ENCODE measurements at regions not wholly inside any gene's neighbourhood (a gene's known extent, or its start where the extent isn't known, plus 50 kb on each side); places are given as distances from the start of the nearest gene placed in this dataset.

DNA sequence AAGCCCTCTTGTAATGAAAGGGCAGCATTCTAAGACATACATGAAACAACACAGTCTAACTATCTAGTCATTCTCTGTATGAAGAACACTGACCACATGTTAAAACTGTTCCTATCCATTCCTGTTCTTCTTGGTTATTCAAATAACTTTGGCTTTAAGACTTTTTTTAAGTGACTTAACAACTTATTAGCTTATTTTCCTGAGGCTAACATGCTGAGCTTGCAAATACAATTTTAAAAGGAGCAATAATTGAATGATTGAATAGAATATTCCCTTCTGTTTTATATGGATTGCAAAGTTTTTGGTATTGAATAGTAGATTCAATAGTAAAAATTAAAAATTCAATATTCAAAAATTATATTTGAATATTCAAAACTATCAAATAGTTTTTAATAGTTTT lies 92.3 kb downstream of the HTR5A start:
- intact Hi-C loops (cut with DNase I), result no loop called here
- H3K27me3 ChIP-seq (ENCODE audit: insufficient read depth in 3 of 3, low read length in 2 of 3), result peaks cover 0 to 7% (median 0%) of the 10 kb centered on the region in 3 donors
- no peaks in the 10 kb centered on the region for H3K36me3 ChIP-seq (ENCODE audit: insufficient read depth in 1 of 2, low read depth in 1 of 2)
- no peak for ATAC-seq
- no peak overlapping the region for H3K27ac ChIP-seq
- H3K4me1 ChIP-seq, result no peaks in the 10 kb centered on the region
- no peaks in the 10 kb centered on the region for H3K9me3 ChIP-seq
- no peak for DNase-seq
- TF ChIP-seq, protein P1, sequence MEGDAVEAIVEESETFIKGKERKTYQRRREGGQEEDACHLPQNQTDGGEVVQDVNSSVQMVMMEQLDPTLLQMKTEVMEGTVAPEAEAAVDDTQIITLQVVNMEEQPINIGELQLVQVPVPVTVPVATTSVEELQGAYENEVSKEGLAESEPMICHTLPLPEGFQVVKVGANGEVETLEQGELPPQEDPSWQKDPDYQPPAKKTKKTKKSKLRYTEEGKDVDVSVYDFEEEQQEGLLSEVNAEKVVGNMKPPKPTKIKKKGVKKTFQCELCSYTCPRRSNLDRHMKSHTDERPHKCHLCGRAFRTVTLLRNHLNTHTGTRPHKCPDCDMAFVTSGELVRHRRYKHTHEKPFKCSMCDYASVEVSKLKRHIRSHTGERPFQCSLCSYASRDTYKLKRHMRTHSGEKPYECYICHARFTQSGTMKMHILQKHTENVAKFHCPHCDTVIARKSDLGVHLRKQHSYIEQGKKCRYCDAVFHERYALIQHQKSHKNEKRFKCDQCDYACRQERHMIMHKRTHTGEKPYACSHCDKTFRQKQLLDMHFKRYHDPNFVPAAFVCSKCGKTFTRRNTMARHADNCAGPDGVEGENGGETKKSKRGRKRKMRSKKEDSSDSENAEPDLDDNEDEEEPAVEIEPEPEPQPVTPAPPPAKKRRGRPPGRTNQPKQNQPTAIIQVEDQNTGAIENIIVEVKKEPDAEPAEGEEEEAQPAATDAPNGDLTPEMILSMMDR (IDR thresholded peaks at IDR 0.05), result no peak
- H3K4me3 ChIP-seq, result no peak overlapping the region

DNA sequence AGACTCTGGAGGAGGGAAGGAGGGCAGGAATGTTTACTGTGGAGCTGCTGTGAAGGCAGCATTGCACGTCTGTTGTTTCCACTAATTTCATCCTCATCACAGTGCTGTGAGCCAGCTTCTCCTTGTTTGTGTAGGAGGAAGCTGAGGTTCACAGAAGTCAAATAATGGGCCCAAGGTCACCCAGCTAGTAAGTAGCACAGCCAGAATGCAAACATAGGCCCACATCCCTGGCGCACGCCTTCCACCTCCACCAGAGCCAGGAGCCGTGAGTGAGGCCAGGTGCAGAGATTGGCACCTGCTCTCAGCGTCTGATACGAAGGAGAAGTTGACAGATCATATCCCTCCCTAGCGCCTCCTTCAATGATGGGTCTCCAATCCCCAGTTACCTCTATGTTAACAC lies 93.6 kb downstream of the HTR5A start:
- H3K4me3 ChIP-seq, result no peak overlapping the region
- 59 to 71% (median 69%) methylated on average over 7 of the region's 7 CpGs for WGBS, 3 donors

DNA sequence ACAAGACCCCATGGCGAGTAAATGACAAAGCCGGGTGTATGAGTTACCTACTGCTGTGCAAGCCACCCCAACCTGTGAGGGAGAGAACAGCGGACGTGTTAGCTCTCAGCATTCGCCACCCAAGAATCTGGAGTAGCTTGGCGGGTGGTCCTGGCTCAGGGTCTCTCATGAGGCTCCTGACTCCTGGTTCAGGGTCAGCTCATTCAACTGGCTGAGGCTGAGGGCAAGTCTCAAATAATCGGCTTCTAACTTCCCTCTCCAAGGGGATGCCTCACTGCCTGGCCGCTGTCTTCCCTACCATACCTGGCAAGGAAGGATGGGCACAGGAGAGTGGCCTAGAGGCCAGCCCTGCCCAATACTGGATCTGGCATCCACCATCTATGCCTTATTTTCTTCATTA lies 94.2 kb downstream of the HTR5A start:
- H3K36me3 ChIP-seq (ENCODE audit: insufficient read depth in 1 of 2, low read depth in 1 of 2), result no peaks in the 10 kb centered on the region
- DNase-seq, result no peak
- intact Hi-C loops (cut with DNase I), result no loop called here
- TF ChIP-seq, protein P1 (IDR thresholded peaks at IDR 0.05), result no peak
- no peak for ATAC-seq
- peaks cover 0 to 7% (median 0%) of the 10 kb centered on the region in 3 donors for H3K27me3 ChIP-seq (ENCODE audit: insufficient read depth in 3 of 3, low read length in 2 of 3)
- H3K4me3 ChIP-seq, result no peak overlapping the region
- WGBS, 3 donors, result 88 to 91% (median 90%) methylated on average over 8 of the region's 8 CpGs
- H3K4me1 ChIP-seq, result no peaks in the 10 kb centered on the region
- H3K27ac ChIP-seq, result no peak overlapping the region
- no peaks in the 10 kb centered on the region for H3K9me3 ChIP-seq

More for the DNA sequence above, 93.6 kb downstream of the HTR5A start:
- ATAC-seq (no peak), DNase-seq (no peak)
- intact Hi-C loops (cut with DNase I), result no loop called here
- Histone ChIP-seq H3K9me3 (no peaks in the 10 kb centered on the region), H3K27ac (no peak overlapping the region), H3K36me3 (ENCODE audit: insufficient read depth in 1 of 2, low read depth in 1 of 2) (no peaks in the 10 kb centered on the region), H3K4me1 (no peaks in the 10 kb centered on the region), H3K27me3 (ENCODE audit: insufficient read depth in 3 of 3, low read length in 2 of 3) (peaks cover 0 to 7% (median 0%) of the 10 kb centered on the region in 3 donors)
- TF ChIP-seq, protein P1 (IDR thresholded peaks at IDR 0.05), result no peak

DNA sequence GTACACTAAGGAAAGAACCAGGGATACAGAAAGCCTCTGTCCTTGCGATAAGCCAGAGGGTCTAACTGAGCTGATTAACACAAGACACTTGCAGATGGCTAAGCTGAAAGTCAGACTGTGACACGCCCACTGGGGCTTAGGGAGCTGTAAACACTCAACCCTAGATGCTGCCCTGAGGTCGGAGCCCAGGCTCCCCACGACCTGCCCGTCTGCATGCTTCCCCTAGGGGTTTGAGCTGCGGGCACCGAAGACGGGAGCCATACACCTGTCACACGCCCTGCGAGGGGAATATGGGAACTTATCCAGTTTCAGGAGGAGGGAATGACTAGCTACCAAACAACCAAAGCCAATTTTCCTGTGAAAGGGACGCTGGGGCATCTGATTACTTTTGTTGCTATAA lies 96.0 kb downstream of the HTR5A start:
- intact Hi-C loops (cut with DNase I), result no loop called here
- no peak for DNase-seq
- TF ChIP-seq, protein P1 (IDR thresholded peaks at IDR 0.05), result no peak
- no peaks in the 10 kb centered on the region for H3K4me1 ChIP-seq
- H3K36me3 ChIP-seq (ENCODE audit: insufficient read depth in 1 of 2, low read depth in 1 of 2), result no peaks in the 10 kb centered on the region
- peak in 2 of 4 donors; percentile 29 to 35 for ATAC-seq
- WGBS, 3 donors, result 32 to 42% (median 39%) methylated on average over 11 of the region's 11 CpGs
- no peaks in the 10 kb centered on the region for H3K9me3 ChIP-seq
- H3K27me3 ChIP-seq (ENCODE audit: insufficient read depth in 3 of 3, low read length in 2 of 3), result peaks cover 0 to 7% (median 0%) of the 10 kb centered on the region in 3 donors
- H3K27ac ChIP-seq, result peak overlapping the region; percentile 62
- no peak overlapping the region for H3K4me3 ChIP-seq

DNA sequence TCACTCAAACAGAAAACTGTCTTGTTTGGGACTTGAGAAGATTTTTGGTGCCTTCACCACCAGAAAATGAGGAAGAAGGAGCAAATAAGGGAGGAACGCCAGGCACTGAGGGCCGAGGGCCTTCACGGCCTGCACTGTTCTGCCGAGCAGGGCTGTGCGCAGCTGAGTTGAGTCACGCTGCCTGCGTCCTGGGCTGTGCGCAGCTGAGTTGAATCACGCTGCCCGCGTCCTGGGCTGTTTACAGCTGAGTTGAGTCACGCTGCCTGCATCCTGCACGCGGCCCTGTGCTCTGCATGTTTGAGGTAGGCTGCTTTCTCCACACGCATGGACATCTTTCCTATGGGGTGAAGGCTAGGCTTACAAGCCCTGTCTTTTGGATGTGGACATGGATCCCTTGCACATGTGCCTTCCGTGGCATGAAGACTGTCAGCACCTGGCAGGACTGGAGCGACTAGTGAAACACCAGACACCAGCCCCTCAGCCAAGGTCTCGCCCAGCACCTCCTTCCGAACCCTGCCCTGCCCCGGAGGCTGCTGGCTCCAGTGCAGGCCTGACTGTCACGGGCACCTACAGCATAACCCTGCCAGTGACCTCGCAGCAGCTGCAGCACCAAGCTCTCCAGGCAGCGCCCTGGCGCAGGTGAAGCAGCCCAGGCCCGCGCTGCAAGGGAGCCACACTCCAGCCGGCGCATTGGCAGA lies 96.7 kb downstream of the HTR5A start:
- 40 to 82% (median 68%) methylated on average over 28 of the region's 28 CpGs for WGBS, 3 donors
- intact Hi-C loops (cut with DNase I), result no loop called here
- ATAC-seq, result peak; percentile 97 to 100 (median 100)

More for the DNA sequence above, 96.7 kb downstream of the HTR5A start:
- Histone ChIP-seq H3K27ac (peak overlapping the region; percentile 70), H3K36me3 (ENCODE audit: insufficient read depth in 1 of 2, low read depth in 1 of 2) (no peaks in the 10 kb centered on the region), H3K4me3 (no peak overlapping the region), H3K4me1 (no peaks in the 10 kb centered on the region), H3K27me3 (ENCODE audit: insufficient read depth in 3 of 3, low read length in 2 of 3) (peaks cover 0 to 7% (median 0%) of the 10 kb centered on the region in 3 donors), H3K9me3 (no peaks in the 10 kb centered on the region)
- DNase-seq, result peak; percentile 80 to 82
- TF ChIP-seq, protein P1 (IDR thresholded peaks at IDR 0.05), result no peak
